Coronary artery (tissue), 2 donors: ENCODE measurements at regions not wholly inside any gene's neighbourhood (a gene's known extent, or its start where the extent isn't known, plus 50 kb on each side); places are given as distances from the start of the nearest gene placed in this dataset.

Experiments used
- DNase-seq: peaks from one replicate; pipeline ENCODE4 v3.0.0-alpha.2; 2017; ENCODE audit warnings: low spot score
- H3K27ac ChIP-seq, 2 donors: fragments of 200-600 bp; sonication (generic); one replicate each; pipeline ENCODE4 v1.5.1; 2016 to 2019
- H3K4me3 ChIP-seq: fragments of 200-600 bp; sonication (generic); 2 replicates; pipeline ENCODE4 v1.5.1; 2016; ENCODE audit warnings: mild to moderate bottlenecking, moderate library complexity
- CTCF ChIP-seq: fragments of 200-600 bp; sonication (generic); IDR thresholded peaks from one replicate; pipeline ENCODE4 v1.5.1; 2019; ENCODE audit warnings: antibody characterized with exemption

GRCh38 chr12:105798256-105798845, 340.4 kb downstream of the NUAK1 start:
- TF ChIP-seq CTCF, result no peak
- H3K27ac ChIP-seq, result no peak overlapping the region
- no peak for DNase-seq
- H3K4me3 ChIP-seq, result no peak overlapping the region

GRCh38 chr12:105799103-105799502, 339.7 kb downstream of the NUAK1 start:
- TF ChIP-seq CTCF, result no peak
- no peak overlapping the region for H3K27ac ChIP-seq
- H3K4me3 ChIP-seq, result no peak overlapping the region
- no peak for DNase-seq

- Histone ChIP-seq H3K4me3 (no peak overlapping the region), H3K27ac (no peak overlapping the region)
- no peak for DNase-seq
- TF ChIP-seq CTCF, result no peak
These were observed 337.4 kb downstream of the NUAK1 start for GRCh38 chr12:105801351-105801750.

- H3K27ac ChIP-seq, result no peak overlapping the region
- TF ChIP-seq CTCF, result no peak
- H3K4me3 ChIP-seq, result no peak overlapping the region
- no peak for DNase-seq
These were observed 335.5 kb downstream of the NUAK1 start for GRCh38 chr12:105803292-105803691.

GRCh38 chr12:105804591-105805265, 334.0 kb downstream of the NUAK1 start:
- no peak overlapping the region for H3K27ac ChIP-seq
- no peak for DNase-seq
- no peak for TF ChIP-seq CTCF
- H3K4me3 ChIP-seq, result no peak overlapping the region

- Histone ChIP-seq H3K27ac (no peak overlapping the region), H3K4me3 (no peak overlapping the region)
- no peak for DNase-seq
- TF ChIP-seq CTCF, result no peak
These were observed 332.9 kb downstream of the NUAK1 start for GRCh38 chr12:105805730-105806399.

GRCh38 chr12:105806400-105806770, 332.4 kb downstream of the NUAK1 start:
- TF ChIP-seq CTCF, result no peak
- no peak for DNase-seq
- Histone ChIP-seq H3K27ac (no peak overlapping the region), H3K4me3 (no peak overlapping the region)
